HepG2 (cell line): ENCODE measurements at regions not wholly inside any gene's neighbourhood (a gene's known extent, or its start where the extent isn't known, plus 50 kb on each side); places are given as distances from the start of the nearest gene placed in this dataset.

Experiments
- ATF7 ChIP-seq, 2 experiments: fragments of 450-650 bp in 1 of 2; sonication (generic) in 1 of 2; formaldehyde crosslinking in 1 of 2; IDR thresholded peaks; 2 replicates each; pipeline versions ENCODE4 v1.4.0 to v1.6.1; 2016 to 2020; ENCODE audit warnings: antibody characterized with exemption in 1 of 2, mild to moderate bottlenecking in 1 of 2, missing genetic modification reagents in 1 of 2
- BHLHE40 ChIP-seq: IDR thresholded peaks from 2 replicates; pipeline ENCODE4 v1.6.1; 2011; ENCODE audit warnings: low read length, improper control_type of control experiment
- BORCS8-MEF2B ChIP-seq: sonication (generic); formaldehyde crosslinking; IDR thresholded peaks from 2 replicates; pipeline ENCODE4 v1.8.0; 2022; ENCODE audit warnings: mild to moderate bottlenecking, missing genetic modification reagents
- CBFB ChIP-seq: sonication (generic); formaldehyde crosslinking; IDR thresholded peaks from 2 replicates; pipeline ENCODE4 v1.4.0; 2020; ENCODE audit warnings: missing genetic modification reagents
- ETV6 ChIP-seq: sonication (generic); formaldehyde crosslinking; conservative IDR thresholded peaks from 2 replicates; pipeline ENCODE4 v1.4.0; 2020; ENCODE audit warnings: missing genetic modification reagents
- FOSL2 ChIP-seq: sonication (generic); formaldehyde crosslinking; IDR thresholded peaks from 2 replicates; pipeline ENCODE4 v1.4.0; 2020; ENCODE audit warnings: missing genetic modification reagents
- ISL2 ChIP-seq: sonication (generic); formaldehyde crosslinking; IDR thresholded peaks from 2 replicates; pipeline ENCODE4 v1.5.0; 2020; ENCODE audit warnings: missing genetic modification reagents
- KLF6 ChIP-seq: IDR thresholded peaks from 2 replicates; pipeline ENCODE4 v1.8.0; 2016; ENCODE audit warnings: missing biosample characterization, missing genetic modification reagents
- MLLT10 ChIP-seq: sonication (generic); formaldehyde crosslinking; IDR thresholded peaks from 2 replicates; pipeline ENCODE4 v1.4.0; 2020; ENCODE audit warnings: missing genetic modification reagents
- MYPOP ChIP-seq: sonication (generic); formaldehyde crosslinking; IDR thresholded peaks from 2 replicates; pipeline ENCODE4 v1.8.1; 2023; ENCODE audit warnings: mild to moderate bottlenecking, moderate library complexity, missing genetic modification reagents
- REPIN1 ChIP-seq: sonication (generic); formaldehyde crosslinking; IDR thresholded peaks from 2 replicates; pipeline ENCODE4 v1.8.0; 2022; ENCODE audit warnings: missing genetic modification reagents, low read depth, mild to moderate bottlenecking, borderline replicate concordance
- SAFB2 ChIP-seq: sonication (generic); formaldehyde crosslinking; IDR thresholded peaks from 2 replicates; pipeline ENCODE4 v1.5.1; 2020; ENCODE audit warnings: missing genetic modification reagents, low read depth, mild to moderate bottlenecking, borderline replicate concordance
- SIN3A ChIP-seq: IDR thresholded peaks from 2 replicates; pipeline ENCODE4 v1.6.1; 2011; ENCODE audit warnings: low read depth, mild to moderate bottlenecking, control low read depth, low read length, borderline replicate concordance
- SRF ChIP-seq: IDR thresholded peaks from 2 replicates; pipeline ENCODE4 v1.6.1; 2011; ENCODE audit warnings: mild to moderate bottlenecking, low read depth, low read length, moderate library complexity
- STAT5B ChIP-seq: sonication (generic); formaldehyde crosslinking; IDR thresholded peaks from 2 replicates; pipeline ENCODE4 v1.4.0; 2020; ENCODE audit warnings: missing genetic modification reagents
- ZMYM2 ChIP-seq: sonication (generic); formaldehyde crosslinking; IDR thresholded peaks from 2 replicates; pipeline ENCODE4 v1.8.0; 2022; ENCODE audit warnings: mild to moderate bottlenecking, missing genetic modification reagents
- ZNF350 ChIP-seq: sonication (generic); formaldehyde crosslinking; IDR thresholded peaks from 2 replicates; pipeline ENCODE4 v1.4.0; 2020; ENCODE audit warnings: mild to moderate bottlenecking, low read depth, missing genetic modification reagents, borderline replicate concordance
- TF ChIP-seq, protein P1 (sequence below): sonication (generic); formaldehyde crosslinking; IDR thresholded peaks from 2 replicates; pipeline ENCODE4 v1.4.0; 2020; ENCODE audit warnings: missing genetic modification reagents, borderline replicate concordance
- TF ChIP-seq, protein P2 (sequence below): sonication (generic); formaldehyde crosslinking; IDR thresholded peaks from 2 replicates; pipeline ENCODE4 v1.4.0; 2020; ENCODE audit warnings: missing genetic modification reagents
- TF ChIP-seq, protein P3 (sequence below): sonication (generic); formaldehyde crosslinking; IDR thresholded peaks from 2 replicates; pipeline ENCODE4 v1.4.0; 2020; ENCODE audit warnings: missing genetic modification reagents

- TF ChIP-seq SRF, result no peak
- TF ChIP-seq REPIN1 (CRISPR knock-in tag), result no peak
- no peak for TF ChIP-seq CBFB
- no peak; the same call in 1 of the 2 replicates for TF ChIP-seq MYPOP (CRISPR knock-in tag)
- no peak for TF ChIP-seq SAFB2 (CRISPR knock-in tag)
- no peak for TF ChIP-seq ETV6
- 0 out of 2 replicates have a peak, but pooled peaks have one; percentile 47 for TF ChIP-seq KLF6 (CRISPR knock-in tag)
- TF ChIP-seq, protein P1, sequence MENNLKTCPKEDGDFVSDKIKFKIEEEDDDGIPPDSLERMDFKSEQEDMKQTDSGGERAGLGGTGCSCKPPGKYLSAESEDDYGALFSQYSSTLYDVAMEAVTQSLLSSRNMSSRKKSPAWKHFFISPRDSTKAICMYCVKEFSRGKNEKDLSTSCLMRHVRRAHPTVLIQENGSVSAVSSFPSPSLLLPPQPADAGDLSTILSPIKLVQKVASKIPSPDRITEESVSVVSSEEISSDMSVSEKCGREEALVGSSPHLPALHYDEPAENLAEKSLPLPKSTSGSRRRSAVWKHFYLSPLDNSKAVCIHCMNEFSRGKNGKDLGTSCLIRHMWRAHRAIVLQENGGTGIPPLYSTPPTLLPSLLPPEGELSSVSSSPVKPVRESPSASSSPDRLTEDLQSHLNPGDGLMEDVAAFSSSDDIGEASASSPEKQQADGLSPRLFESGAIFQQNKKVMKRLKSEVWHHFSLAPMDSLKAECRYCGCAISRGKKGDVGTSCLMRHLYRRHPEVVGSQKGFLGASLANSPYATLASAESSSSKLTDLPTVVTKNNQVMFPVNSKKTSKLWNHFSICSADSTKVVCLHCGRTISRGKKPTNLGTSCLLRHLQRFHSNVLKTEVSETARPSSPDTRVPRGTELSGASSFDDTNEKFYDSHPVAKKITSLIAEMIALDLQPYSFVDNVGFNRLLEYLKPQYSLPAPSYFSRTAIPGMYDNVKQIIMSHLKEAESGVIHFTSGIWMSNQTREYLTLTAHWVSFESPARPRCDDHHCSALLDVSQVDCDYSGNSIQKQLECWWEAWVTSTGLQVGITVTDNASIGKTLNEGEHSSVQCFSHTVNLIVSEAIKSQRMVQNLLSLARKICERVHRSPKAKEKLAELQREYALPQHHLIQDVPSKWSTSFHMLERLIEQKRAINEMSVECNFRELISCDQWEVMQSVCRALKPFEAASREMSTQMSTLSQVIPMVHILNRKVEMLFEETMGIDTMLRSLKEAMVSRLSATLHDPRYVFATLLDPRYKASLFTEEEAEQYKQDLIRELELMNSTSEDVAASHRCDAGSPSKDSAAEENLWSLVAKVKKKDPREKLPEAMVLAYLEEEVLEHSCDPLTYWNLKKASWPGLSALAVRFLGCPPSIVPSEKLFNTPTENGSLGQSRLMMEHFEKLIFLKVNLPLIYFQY, result no peak
- no peak for TF ChIP-seq MLLT10 (CRISPR knock-in tag)
- peak; percentile 80 for TF ChIP-seq ISL2
- TF ChIP-seq, protein P2, sequence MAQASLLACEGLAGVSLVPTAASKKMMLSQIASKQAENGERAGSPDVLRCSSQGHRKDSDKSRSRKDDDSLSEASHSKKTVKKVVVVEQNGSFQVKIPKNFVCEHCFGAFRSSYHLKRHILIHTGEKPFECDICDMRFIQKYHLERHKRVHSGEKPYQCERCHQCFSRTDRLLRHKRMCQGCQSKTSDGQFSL (CRISPR knock-in tag), result no peak
- TF ChIP-seq STAT5B (CRISPR knock-in tag), result no peak
- TF ChIP-seq ZMYM2 (CRISPR knock-in tag), result no peak
- TF ChIP-seq, protein P3, sequence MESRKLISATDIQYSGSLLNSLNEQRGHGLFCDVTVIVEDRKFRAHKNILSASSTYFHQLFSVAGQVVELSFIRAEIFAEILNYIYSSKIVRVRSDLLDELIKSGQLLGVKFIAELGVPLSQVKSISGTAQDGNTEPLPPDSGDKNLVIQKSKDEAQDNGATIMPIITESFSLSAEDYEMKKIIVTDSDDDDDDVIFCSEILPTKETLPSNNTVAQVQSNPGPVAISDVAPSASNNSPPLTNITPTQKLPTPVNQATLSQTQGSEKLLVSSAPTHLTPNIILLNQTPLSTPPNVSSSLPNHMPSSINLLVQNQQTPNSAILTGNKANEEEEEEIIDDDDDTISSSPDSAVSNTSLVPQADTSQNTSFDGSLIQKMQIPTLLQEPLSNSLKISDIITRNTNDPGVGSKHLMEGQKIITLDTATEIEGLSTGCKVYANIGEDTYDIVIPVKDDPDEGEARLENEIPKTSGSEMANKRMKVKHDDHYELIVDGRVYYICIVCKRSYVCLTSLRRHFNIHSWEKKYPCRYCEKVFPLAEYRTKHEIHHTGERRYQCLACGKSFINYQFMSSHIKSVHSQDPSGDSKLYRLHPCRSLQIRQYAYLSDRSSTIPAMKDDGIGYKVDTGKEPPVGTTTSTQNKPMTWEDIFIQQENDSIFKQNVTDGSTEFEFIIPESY (CRISPR knock-in tag), result no peak
- TF ChIP-seq SIN3A, result no peak
- no peak for TF ChIP-seq BHLHE40
- no peak for TF ChIP-seq BORCS8-MEF2B (CRISPR knock-in tag)
- TF ChIP-seq ATF7 (IDR thresholded peaks at IDR 0.05), result no peak
- no peak for TF ChIP-seq ATF7 (CRISPR knock-in tag; IDR thresholded peaks at IDR 0.05)
- TF ChIP-seq ZNF350 (CRISPR knock-in tag), result no peak
- peak; percentile 45; the same call in 1 of the 2 replicates for TF ChIP-seq FOSL2 (CRISPR knock-in tag)
These were observed 54.7 kb upstream of the BICC1 start (continued) for GRCh38 chr10:58457761-58458616.
